Left kidney (tissue), 1 donor: ENCODE measurements at regions not wholly inside any gene's neighbourhood (a gene's known extent, or its start where the extent isn't known, plus 50 kb on each side); places are given as distances from the start of the nearest gene placed in this dataset.
"Not testable (repeated sequence)": the region's sequence is repeated elsewhere in the genome, so short reads cannot be mapped to it uniquely, and the experiment has no call there.

ENCODE experiments used
- DNase-seq: peaks from one replicate; pipeline ENCODE4 v3.0.0-alpha.2; 2013

GRCh38 chr11:98725471-98725870 lies 295.3 kb upstream of the CNTN5 start:
- DNase-seq = no peak

GRCh38 chr11:98728421-98728820 lies 292.3 kb upstream of the CNTN5 start:
- DNase-seq = no peak

- DNase-seq = no peak
Observed at GRCh38 chr11:98729118-98729517, 291.6 kb upstream of the CNTN5 start.

- DNase-seq = no peak
Observed at GRCh38 chr11:98732947-98733346, 287.8 kb upstream of the CNTN5 start.

GRCh38 chr11:98733378-98733777 lies 287.4 kb upstream of the CNTN5 start:
- not testable (repeated sequence) for DNase-seq

GRCh38 chr11:98734686-98735085 lies 286.1 kb upstream of the CNTN5 start:
- no peak for DNase-seq

- no peak for DNase-seq
Observed at GRCh38 chr11:98736833-98737232, 283.9 kb upstream of the CNTN5 start.

- DNase-seq = no peak
Observed at GRCh38 chr11:98740321-98740720, 280.4 kb upstream of the CNTN5 start.

GRCh38 chr11:98763446-98763845 lies 257.3 kb upstream of the CNTN5 start:
- not testable (repeated sequence) for DNase-seq

- no peak for DNase-seq
Observed at GRCh38 chr11:98766903-98767302, 253.8 kb upstream of the CNTN5 start.

- DNase-seq = not testable (repeated sequence)
Observed at GRCh38 chr11:98770046-98770445, 250.7 kb upstream of the CNTN5 start.

- no peak for DNase-seq
Observed at GRCh38 chr11:98771791-98772190, 249.0 kb upstream of the CNTN5 start.

GRCh38 chr11:98772893-98773292 lies 247.9 kb upstream of the CNTN5 start:
- DNase-seq = no peak

GRCh38 chr11:98793276-98793675 lies 227.5 kb upstream of the CNTN5 start:
- DNase-seq = no peak

GRCh38 chr11:98798333-98798732 lies 222.4 kb upstream of the CNTN5 start:
- no peak for DNase-seq

GRCh38 chr11:98800696-98801095 lies 220.1 kb upstream of the CNTN5 start:
- DNase-seq = no peak

GRCh38 chr11:98828986-98829708 lies 191.6 kb upstream of the CNTN5 start:
- no peak for DNase-seq

GRCh38 chr11:98829971-98830370 lies 190.8 kb upstream of the CNTN5 start:
- no peak for DNase-seq

GRCh38 chr11:98834776-98835175 lies 186.0 kb upstream of the CNTN5 start:
- no peak for DNase-seq

- DNase-seq = no peak
Observed at GRCh38 chr11:98835335-98835734, 185.4 kb upstream of the CNTN5 start.

- DNase-seq = no peak
Observed at GRCh38 chr11:98836156-98836555, 184.6 kb upstream of the CNTN5 start.

- DNase-seq = no peak
Observed at GRCh38 chr11:98842187-98842586, 178.6 kb upstream of the CNTN5 start.

- DNase-seq = no peak
Observed at GRCh38 chr11:98862169-98862568, 158.6 kb upstream of the CNTN5 start.

GRCh38 chr11:98871690-98872089 lies 149.1 kb upstream of the CNTN5 start:
- no peak for DNase-seq

GRCh38 chr11:98874050-98874449 lies 146.7 kb upstream of the CNTN5 start:
- DNase-seq = no peak
